Thoracic aorta (tissue), 2 donors: ENCODE measurements at regions not wholly inside any gene's neighbourhood (a gene's known extent, or its start where the extent isn't known, plus 50 kb on each side); places are given as distances from the start of the nearest gene placed in this dataset.

ENCODE experiments used
- ATAC-seq: fragments of 150-250 bp; one replicate; pipeline ENCODE4 v1.8.0; 2017; ENCODE audit warnings: low read depth; ENCODE audit not compliant: insufficient number of reproducible peaks, low FRiP score
- DNase-seq: peaks from one replicate; pipeline ENCODE4 v3.0.0-alpha.2; 2020; ENCODE audit warnings: low spot score
- H3K27ac ChIP-seq, 2 donors: fragments of 200-600 bp; sonication (generic); 1 replicate in 1 of 2; 2 replicates in 1 of 2; pipeline ENCODE4 v1.5.1; 2016; ENCODE audit warnings: mild to moderate bottlenecking in 2 of 2, moderate library complexity in 2 of 2
- H3K27me3 ChIP-seq: fragments of 200-600 bp; sonication (generic); replicated peaks from 2 replicates; pipeline ENCODE4 v1.6.0; 2016; ENCODE audit warnings: mild to moderate bottlenecking; ENCODE audit not compliant: insufficient read depth
- H3K36me3 ChIP-seq: fragments of 200-600 bp; sonication (generic); one replicate; pipeline ENCODE4 v1.5.1; 2016
- H3K4me1 ChIP-seq, 2 donors: fragments of 200-600 bp; sonication (generic); 1 replicate in 1 of 2; 2 replicates in 1 of 2; pipeline versions ENCODE4 v1.5.1 to v1.6.0; 2016; ENCODE audit warnings: low read depth in 2 of 2, mild to moderate bottlenecking in 1 of 2; ENCODE audit not compliant: control insufficient read depth in 1 of 2
- H3K4me3 ChIP-seq: fragments of 200-600 bp; sonication (generic); 2 replicates; pipeline ENCODE4 v1.5.1; 2016; ENCODE audit warnings: mild to moderate bottlenecking
- H3K9me3 ChIP-seq: fragments of 200-600 bp; sonication (generic); 2 replicates; pipeline ENCODE4 v1.5.1; 2016
- CTCF ChIP-seq: fragments of 200-600 bp; sonication (generic); IDR thresholded peaks from one replicate; pipeline ENCODE4 v1.5.1; 2019; ENCODE audit warnings: antibody characterized with exemption

GRCh38 chr4:79235095-79235494 is 90.8 kb downstream of the NAA11 start:
- no peak for DNase-seq
- Histone ChIP-seq H3K4me1 (peaks cover 0 to 4% of the 10 kb centered on the region in 2 donors), H3K4me3 (no peak overlapping the region), H3K36me3 (no peaks in the 10 kb centered on the region), H3K27ac (no peak overlapping the region), H3K27me3 (no peaks in the 10 kb centered on the region), H3K9me3 (no peaks in the 10 kb centered on the region)
- ATAC-seq, result no peak
- no peak for TF ChIP-seq CTCF

- no peaks in the 10 kb centered on the region for H3K9me3 ChIP-seq
- H3K27me3 ChIP-seq, result no peaks in the 10 kb centered on the region
- ATAC-seq, result no peak
- H3K4me3 ChIP-seq, result no peak overlapping the region
- H3K4me1 ChIP-seq, result peaks cover 0 to 4% of the 10 kb centered on the region in 2 donors
- H3K27ac ChIP-seq, result no peak overlapping the region
- TF ChIP-seq CTCF, result no peak
- DNase-seq, result no peak
- H3K36me3 ChIP-seq, result no peaks in the 10 kb centered on the region
Measured at GRCh38 chr4:79233820-79234219, 92.0 kb downstream of the NAA11 start.

DNA sequence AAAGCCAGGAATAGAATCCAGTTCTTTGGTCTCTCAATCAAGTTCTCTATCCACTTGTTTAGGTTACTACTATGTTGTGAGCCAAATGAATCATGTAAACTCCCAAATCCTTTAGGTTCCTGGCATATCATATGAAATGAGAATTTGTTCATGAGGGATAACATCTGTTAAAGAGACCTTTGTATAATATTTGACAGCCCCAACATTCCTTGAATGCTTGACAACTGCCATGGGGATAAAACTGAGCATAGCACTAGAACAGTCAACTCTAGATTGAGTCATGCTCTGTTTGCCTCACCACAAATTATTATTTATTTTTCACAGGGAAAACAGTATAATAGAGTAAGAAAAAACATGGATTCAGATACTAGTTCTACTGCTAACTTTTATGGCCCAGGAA is 93.3 kb downstream of the NAA11 start:
- Histone ChIP-seq H3K36me3 (no peaks in the 10 kb centered on the region), H3K4me1 (peaks cover 0 to 4% of the 10 kb centered on the region in 2 donors), H3K9me3 (no peaks in the 10 kb centered on the region), H3K27me3 (no peaks in the 10 kb centered on the region), H3K4me3 (no peak overlapping the region), H3K27ac (no peak overlapping the region)
- no peak for TF ChIP-seq CTCF
- no peak for DNase-seq
- ATAC-seq, result no peak

GRCh38 chr4:79227860-79228259 is 98.0 kb downstream of the NAA11 start:
- DNase-seq (no peak), ATAC-seq (no peak)
- H3K27me3 ChIP-seq, result no peaks in the 10 kb centered on the region
- no peak overlapping the region for H3K4me3 ChIP-seq
- H3K36me3 ChIP-seq, result no peaks in the 10 kb centered on the region
- H3K9me3 ChIP-seq, result no peaks in the 10 kb centered on the region
- peaks cover 7 to 8% of the 10 kb centered on the region in 2 donors for H3K4me1 ChIP-seq
- no peak overlapping the region for H3K27ac ChIP-seq
- no peak for TF ChIP-seq CTCF

GRCh38 chr4:79225360-79225759 is 100.5 kb downstream of the NAA11 start:
- DNase-seq (no peak), ATAC-seq (no peak)
- Histone ChIP-seq H3K27ac (no peak overlapping the region), H3K4me1 (peaks cover 4 to 7% of the 10 kb centered on the region in 2 donors), H3K9me3 (no peaks in the 10 kb centered on the region), H3K4me3 (no peak overlapping the region), H3K27me3 (no peaks in the 10 kb centered on the region), H3K36me3 (no peaks in the 10 kb centered on the region)
- no peak for TF ChIP-seq CTCF
